Ecto neural progenitor cell (in vitro differentiated cells): ENCODE measurements at regions not wholly inside any gene's neighbourhood (a gene's known extent, or its start where the extent isn't known, plus 50 kb on each side); places are given as distances from the start of the nearest gene placed in this dataset.

ENCODE experiments used
- DNase-seq: peaks from one replicate; pipeline ENCODE4 v3.0.0-alpha.2; 2018; ENCODE audit warnings: low spot score

DNA sequence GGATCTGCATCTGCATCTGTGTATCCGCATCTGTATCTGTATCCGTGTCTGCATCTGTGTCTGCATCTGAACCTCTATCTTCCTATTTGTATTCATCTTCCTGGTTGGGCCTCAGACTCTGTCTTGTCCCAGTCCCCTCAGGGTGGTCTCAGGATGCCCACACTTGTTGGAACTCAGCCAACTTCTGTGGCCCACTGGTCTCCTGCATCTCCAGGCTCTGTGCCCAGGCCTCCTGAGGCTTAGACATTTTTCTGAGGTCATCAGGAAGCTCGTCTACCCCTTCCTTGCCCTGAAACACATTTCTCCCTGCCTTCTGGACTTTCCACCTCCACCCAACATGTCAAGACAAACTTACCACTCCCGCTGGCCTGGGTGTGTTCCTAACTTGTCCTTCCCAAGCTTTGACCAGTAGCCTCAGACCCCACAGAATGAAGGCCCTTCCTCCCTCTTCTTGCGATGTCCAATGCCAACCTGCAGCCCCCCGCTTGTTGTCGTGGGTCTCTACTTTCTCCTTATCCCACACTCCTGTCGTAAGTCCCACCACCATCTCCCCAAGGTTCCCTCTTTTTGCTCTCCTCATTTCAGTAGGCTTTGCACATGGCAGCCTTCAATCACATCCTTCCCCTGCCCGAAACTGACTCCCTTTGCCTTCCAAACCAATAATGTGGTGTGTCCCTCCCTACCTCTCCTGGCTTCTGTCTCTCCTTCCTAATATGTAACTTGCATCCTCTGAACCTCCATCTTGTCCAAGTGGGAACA, 176.5 kb downstream of the DLL1 start:
- peak; percentile 36 for DNase-seq

DNA sequence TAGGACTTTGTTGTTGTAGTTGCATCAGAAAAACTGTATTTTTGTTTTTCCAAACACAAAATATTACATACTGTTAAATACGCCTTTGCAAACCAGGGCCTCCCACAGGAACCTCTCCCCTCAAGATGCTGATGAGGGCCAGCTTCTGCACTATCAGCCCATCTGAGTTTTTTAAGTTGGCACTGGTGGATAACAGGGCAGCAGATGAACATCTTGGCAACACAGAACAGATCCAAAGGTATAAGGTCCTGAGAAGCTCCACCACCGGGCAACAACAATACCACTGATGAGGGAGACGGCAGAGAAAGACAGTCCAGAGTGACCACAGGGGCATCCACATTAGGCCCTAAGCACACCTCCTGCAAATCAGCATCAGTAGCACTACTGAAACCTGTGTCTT, 177.7 kb downstream of the DLL1 start:
- DNase-seq, result peak; percentile 11

DNA sequence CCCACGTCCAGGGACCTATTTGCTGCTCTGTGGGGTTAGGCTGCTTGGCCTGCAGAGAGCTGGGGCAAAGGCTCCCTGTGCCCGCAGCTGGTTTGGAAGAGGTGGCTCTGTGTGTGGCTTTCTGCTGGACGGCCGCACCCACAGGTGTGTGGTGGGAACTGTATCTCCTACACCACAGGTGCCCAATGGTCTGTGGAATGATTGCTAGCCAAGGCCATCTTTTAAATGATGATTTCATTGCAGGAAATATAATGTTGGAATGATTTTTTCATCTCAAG, 178.4 kb downstream of the DLL1 start:
- DNase-seq, result no peak

DNA sequence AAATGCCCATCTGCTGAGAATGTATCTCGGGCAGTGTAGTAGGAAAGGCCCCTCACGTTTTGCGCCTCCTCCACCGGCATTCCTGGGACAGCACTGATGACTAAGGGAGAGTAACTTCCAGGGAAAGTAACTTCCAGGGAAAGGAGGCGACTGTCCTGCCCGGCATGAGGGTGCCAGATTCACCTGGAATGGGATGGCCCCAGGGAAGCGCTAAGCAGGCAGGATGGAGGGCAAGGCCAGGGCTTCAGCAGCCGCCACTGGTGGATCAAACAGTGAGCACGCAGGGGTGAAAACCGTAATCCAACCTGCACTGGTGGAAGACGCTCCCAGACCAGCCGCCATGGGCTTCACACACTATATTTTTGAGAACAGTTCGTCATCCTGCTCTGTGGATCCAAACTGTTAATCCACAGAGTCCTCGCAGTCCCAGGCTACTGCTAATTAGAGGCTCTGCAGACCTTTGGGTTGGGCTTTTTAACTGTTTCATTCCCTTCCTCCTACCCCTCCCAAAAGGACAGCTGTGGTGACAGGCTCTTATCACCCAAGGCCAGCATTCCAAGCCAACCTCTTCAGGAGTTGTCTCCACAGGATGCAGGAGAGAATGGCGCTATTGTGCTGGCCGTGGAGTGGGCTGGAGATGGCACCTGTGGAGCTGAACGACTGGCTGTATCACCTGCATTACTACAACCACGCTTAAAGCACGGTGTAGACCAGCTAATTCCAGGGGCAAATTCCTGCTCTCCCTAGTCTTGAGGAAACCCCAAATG, 178.9 kb downstream of the DLL1 start:
- peak; percentile 30 for DNase-seq

- DNase-seq, result no peak
These were observed 179.7 kb downstream of the DLL1 start for GRCh38 chr6:170111141-170111664.

DNA sequence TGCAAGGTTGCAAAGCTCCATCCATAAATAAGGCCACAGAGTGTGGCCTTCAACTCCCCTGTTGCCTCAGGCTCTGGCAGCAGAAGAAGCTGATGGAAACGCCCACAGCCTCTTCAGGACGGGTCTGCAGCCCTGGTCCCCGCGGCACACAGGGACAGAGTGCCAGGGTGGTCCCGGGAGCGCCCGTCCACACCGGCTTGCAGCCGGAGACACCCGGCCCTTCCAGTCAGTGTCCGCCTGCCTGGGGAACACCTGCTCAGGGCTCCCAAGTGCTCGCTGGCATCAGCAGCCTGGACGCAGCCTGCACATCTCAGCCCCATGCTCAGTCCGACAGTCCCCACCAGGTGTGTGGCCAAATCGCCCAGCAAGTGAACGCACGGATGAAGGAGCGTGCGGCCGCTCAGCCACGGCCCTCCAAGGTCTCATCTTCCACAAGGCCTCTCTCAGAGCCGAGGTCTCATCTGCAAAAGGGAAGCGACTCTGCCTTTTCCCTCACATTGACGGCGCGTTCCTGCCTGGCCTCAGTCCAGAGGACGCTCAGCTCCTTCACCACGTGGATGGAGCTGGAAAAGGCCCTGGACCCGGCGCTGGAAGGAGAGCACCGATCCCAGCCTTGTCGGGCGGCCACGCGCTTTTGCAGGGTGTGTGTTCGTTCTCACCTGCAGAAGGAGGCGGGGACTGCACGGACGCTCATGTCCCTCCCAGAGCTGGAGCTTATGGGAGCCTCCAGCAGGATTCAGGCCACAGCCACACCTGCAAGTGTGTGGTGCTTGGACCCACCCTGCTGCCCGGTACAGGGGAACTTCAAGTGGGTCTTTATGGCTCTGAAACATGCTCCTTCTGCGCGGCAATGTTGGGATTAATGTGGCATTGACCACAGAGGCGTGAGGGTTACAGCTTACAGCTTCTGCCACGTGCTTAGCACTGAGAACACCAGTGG, 180.4 kb downstream of the DLL1 start:
- DNase-seq, result peak; percentile 38

GRCh38 chr6:170108890-170109587, 181.8 kb downstream of the DLL1 start:
- DNase-seq, result peak; percentile 36

DNA sequence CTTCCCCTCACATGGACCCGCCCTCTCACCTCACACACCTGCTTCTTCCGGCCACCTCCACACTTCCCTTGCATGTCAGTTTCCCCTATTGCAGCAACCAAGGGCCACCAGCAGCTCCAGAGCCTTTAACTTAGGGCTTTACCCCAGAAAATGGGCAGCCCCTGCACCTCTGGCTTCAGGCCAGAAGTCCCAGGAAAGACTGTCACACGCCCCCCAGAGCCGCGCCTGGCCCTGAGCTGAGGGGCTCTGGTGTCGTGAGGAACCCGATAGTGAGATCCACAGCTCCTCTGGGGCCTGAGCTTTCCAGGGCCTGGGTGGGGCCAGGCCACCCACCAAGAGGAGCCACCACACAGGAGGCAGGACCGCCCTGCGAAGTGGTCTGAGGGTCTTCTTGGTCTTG, 182.4 kb downstream of the DLL1 start:
- peak; percentile 37 for DNase-seq

DNA sequence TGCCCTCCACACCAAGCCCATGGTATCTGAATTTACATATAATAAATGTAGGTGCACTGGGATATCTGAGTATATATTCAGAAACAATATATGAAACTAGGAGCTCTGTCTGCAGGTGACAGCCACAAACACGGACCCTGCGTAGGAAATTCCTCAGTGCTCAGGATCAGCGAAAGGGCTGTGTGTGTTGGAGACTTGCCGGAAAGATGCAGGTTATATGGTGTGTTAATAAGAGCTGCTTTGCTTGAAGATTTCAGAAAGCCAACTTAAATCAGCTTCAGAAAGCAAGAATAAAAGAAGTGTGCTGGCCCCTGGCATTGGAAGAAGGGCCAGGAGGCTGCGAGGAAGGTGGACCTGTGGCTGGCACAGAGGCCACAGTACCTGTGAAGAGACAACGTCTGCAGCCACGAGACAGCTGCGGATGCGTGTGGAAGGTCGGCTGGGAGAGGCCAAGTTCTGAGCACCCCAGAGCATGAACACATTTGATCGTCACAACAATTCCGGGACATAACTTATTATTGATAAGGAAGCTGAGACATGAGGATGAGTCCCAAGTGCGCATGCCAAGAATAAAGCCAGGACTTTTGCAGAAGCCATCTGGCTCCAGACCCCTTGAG, 183.2 kb downstream of the DLL1 start:
- peak; percentile 22 for DNase-seq

GRCh38 chr6:170106906-170107525, 183.9 kb downstream of the DLL1 start:
- peak; percentile 32 for DNase-seq

GRCh38 chr6:170102582-170103481, 188.0 kb downstream of the DLL1 start:
- DNase-seq, result peak; percentile 37

DNA sequence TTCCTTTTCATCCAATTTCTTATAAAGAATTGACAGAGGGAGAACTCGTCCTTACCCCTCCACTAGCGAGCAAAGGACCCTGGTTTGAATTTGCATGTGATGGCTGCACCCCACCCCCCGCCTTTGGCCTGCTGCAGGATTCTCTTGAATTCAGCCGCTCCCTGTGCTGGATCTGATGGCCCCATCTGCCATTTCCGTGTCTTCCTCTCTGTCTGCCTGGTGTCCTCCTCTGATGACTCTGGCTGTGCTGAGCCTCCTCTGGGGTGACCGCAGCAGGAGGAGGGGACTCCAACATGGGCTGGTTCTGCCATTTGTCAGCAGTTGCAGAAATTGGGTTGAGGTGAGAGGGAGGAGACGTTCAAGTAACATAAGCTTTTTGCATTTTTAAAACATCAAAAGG, 188.8 kb downstream of the DLL1 start:
- DNase-seq, result peak; percentile 46

DNA sequence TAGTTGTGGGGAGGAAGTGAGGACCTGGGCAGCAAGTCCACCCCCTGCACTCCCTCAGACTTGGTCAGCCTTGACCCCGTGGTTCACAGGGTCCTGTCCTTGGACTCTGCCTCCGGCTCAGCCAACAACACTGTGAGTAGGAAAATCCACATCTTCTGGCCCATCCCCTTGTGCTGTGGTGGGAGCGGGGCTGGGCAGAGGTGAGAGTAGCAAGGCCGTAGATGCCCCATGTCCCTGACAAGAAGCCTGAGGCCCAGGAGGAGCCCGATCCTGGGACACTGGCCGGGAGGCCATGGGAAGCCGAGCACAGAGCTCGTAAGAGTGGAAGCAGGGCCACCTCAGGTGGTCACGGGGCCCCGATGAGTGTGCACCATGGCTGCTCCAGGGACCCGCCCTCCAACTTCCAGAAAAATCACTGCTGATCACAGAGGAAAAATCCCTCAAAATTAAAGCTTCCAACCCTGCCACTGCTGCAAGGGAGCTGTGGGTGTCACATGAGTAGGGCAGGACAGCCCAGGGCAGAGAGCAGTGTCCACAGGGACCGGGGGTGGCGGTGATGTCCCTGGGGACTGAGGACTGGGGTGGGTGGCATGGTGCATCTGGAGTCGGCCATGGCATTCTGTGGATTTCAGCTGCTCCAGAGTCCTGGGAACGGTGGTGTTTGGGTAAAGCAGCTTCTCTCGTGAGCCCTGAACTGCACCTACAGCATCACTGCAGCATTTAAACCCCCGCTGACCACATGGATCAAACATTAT, 189.4 kb downstream of the DLL1 start:
- peak; percentile 43 for DNase-seq

- peak; percentile 29 for DNase-seq
These were observed 190.8 kb downstream of the DLL1 start for GRCh38 chr6:170100046-170100445.

GRCh38 chr6:170099387-170099786, 191.5 kb downstream of the DLL1 start:
- peak; percentile 18 for DNase-seq

GRCh38 chr6:170098428-170099170, 192.3 kb downstream of the DLL1 start:
- DNase-seq, result peak; percentile 31

DNA sequence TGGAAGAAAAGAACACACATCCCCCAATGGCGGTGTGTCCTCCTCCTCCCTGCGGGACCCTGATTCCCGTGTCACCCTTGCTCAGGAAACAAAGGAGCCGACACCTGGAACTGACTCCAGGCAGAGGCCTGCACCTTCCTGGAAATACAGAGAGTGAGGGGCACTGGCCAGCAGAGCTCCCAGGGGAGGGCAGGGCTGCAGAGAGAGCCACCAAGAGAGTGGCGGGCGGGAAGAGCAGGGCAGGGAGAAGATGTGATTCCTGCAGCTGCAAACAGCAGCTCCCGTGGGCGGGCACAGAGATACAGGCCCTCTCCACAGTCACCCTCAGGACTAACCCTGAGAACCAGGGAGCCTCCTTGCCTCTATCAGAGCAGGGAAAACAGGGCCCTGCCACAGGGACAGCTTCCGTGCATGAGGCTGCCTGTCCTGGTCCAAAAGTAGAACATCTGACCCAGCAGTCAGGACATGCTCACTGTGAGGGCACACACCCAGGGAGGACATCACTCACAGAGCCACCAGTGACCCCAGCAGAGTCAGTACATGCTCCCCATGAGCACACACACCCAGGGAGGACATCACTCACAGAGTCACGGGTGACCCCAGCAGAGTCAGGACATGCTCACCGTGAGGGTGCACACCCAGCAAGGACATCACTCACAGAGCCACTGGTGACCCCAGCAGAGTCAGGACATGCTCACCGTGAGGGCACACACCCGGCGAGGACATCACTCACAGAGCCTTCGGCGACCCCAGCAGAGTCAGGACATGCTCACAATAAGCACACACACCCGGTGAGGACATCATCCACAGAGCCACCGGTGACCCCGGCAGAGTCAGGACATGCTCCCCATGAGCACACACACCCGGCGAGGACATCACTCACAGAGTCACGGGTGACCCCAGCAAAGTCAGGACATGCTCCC, 193.1 kb downstream of the DLL1 start:
- peak; percentile 45 for DNase-seq
